ENCODE measurements at regions not wholly inside any gene's neighbourhood (a gene's known extent, or its start where the extent isn't known, plus 50 kb on each side); places are given as distances from the start of the nearest gene placed in this dataset.

GRCh38 chrX:16300831-16301230, 133.6 kb downstream of the MAGEB17 start:
- TF ChIP-seq POLR2AphosphoS5 (IDR thresholded peaks at IDR 0.05; ENCODE audit: insufficient read depth in 1 of 2, low read depth in 1 of 2) (no peak), CTCF (IDR thresholded peaks at IDR 0.05) (no peak), POLR2A (IDR thresholded peaks at IDR 0.05) (no peak)

All from vagina (tissue), 2 donors.